PFSK-1 (cell line): ENCODE measurements at regions not wholly inside any gene's neighbourhood (a gene's known extent, or its start where the extent isn't known, plus 50 kb on each side); places are given as distances from the start of the nearest gene placed in this dataset.

Source experiments
- FOXP2 ChIP-seq: optimal IDR thresholded peaks from 2 replicates; pipeline ENCODE3; 2011; ENCODE audit warnings: borderline replicate concordance, control low read depth, inconsistent platforms; ENCODE audit not compliant: insufficient read depth; ENCODE audit errors: extremely low read length, extremely low read depth
- POLR2AphosphoS5 ChIP-seq: IDR thresholded peaks from 2 replicates; pipeline ENCODE4 v1.6.1; 2012; ENCODE audit warnings: low read depth, mild to moderate bottlenecking, control low read depth, low read length, moderate library complexity
- TF ChIP-seq, protein P1 (sequence below), 2 experiments: IDR thresholded peaks; 2 replicates each; pipeline versions ENCODE4 v1.6.1 to v1.8.0; 2011 to 2012; ENCODE audit warnings: low read depth in 2 of 2, low read length in 2 of 2, control low read depth in 1 of 2, inconsistent platforms in 1 of 2, mild to moderate bottlenecking in 1 of 2, moderate library complexity in 1 of 2; ENCODE audit not compliant: insufficient read depth in 1 of 2

DNA sequence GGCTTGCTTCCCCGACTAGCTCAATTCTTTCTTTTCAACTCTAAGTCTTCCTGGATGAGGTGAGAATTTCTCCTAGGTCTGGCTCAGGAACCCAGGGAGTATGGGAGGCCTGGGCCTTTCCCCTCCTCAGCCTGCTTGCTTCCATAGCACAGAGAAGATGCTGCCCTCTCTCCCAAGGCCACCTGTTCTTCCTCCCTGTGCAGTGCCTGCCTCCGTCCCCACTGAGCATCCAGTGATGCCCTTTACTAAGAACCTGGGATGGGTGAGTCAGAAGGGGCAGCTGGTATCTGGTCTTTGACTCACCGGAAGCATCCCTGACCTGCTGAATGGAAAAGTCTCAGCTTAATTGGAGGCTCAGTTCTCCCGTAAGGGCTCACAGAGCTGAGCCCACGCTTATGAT lies 607.9 kb downstream of the BUD13 start:
- TF ChIP-seq POLR2AphosphoS5 (no peak), FOXP2 (no peak)
- TF ChIP-seq, protein P1, sequence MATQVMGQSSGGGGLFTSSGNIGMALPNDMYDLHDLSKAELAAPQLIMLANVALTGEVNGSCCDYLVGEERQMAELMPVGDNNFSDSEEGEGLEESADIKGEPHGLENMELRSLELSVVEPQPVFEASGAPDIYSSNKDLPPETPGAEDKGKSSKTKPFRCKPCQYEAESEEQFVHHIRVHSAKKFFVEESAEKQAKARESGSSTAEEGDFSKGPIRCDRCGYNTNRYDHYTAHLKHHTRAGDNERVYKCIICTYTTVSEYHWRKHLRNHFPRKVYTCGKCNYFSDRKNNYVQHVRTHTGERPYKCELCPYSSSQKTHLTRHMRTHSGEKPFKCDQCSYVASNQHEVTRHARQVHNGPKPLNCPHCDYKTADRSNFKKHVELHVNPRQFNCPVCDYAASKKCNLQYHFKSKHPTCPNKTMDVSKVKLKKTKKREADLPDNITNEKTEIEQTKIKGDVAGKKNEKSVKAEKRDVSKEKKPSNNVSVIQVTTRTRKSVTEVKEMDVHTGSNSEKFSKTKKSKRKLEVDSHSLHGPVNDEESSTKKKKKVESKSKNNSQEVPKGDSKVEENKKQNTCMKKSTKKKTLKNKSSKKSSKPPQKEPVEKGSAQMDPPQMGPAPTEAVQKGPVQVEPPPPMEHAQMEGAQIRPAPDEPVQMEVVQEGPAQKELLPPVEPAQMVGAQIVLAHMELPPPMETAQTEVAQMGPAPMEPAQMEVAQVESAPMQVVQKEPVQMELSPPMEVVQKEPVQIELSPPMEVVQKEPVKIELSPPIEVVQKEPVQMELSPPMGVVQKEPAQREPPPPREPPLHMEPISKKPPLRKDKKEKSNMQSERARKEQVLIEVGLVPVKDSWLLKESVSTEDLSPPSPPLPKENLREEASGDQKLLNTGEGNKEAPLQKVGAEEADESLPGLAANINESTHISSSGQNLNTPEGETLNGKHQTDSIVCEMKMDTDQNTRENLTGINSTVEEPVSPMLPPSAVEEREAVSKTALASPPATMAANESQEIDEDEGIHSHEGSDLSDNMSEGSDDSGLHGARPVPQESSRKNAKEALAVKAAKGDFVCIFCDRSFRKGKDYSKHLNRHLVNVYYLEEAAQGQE (IDR thresholded peaks at IDR 0.05; ENCODE audit: insufficient read depth in 1 of 2, low read depth in 2 of 2, low read length in 2 of 2) = no peak
